WTC11 (cell line): ENCODE measurements at regions not wholly inside any gene's neighbourhood (a gene's known extent, or its start where the extent isn't known, plus 50 kb on each side); places are given as distances from the start of the nearest gene placed in this dataset.

Experiments used
- ATAC-seq: fragments of 200-7000 bp; cut with Tn5 transposase; 2 replicates; pipeline ENCODE4 v1.10.0; 2021; ENCODE audit warnings: mild to moderate bottlenecking, moderate library complexity
- CTCF ChIA-PET: fragments of 300-600 bp; sonication (Branson Sonifier 250); formaldehyde crosslinking; loops from one replicate; lab custom pipeline; 2021; ENCODE audit warnings: antibody characterized with exemption; lab: Charles Lee
- POLR2A ChIA-PET: fragments of 350-600 bp; sonication (Branson Sonifier 250); formaldehyde crosslinking; loops from one replicate; lab custom pipeline; 2021; ENCODE audit warnings: antibody characterized with exemption; lab: Charles Lee
- DNase-seq: peaks from one replicate; pipeline ENCODE4 v3.0.0; 2021; ENCODE audit warnings: low spot score
- H3K27ac Mint-ChIP-seq: 2 replicates; pipeline ENCODE4 v1.8.0; 2021; ENCODE audit warnings: mixed read lengths
- H3K27me3 Mint-ChIP-seq: 2 replicates; pipeline ENCODE4 v1.8.0; 2021; ENCODE audit warnings: low read depth, mild to moderate bottlenecking, moderate library complexity, mixed read lengths
- H3K36me3 Mint-ChIP-seq: 2 replicates; pipeline ENCODE4 v1.8.0; 2021; ENCODE audit warnings: mixed read lengths
- H3K4me1 Mint-ChIP-seq: 2 replicates; pipeline ENCODE4 v1.8.0; 2022; ENCODE audit warnings: mixed read lengths
- H3K4me3 Mint-ChIP-seq: 2 replicates; pipeline ENCODE4 v1.8.0; 2021; ENCODE audit warnings: mild to moderate bottlenecking, moderate library complexity, mixed read lengths
- H3K9me3 Mint-ChIP-seq: 2 replicates; pipeline ENCODE4 v1.8.0; 2021; ENCODE audit warnings: mixed read lengths
- AFF4 ChIP-seq: sonication (generic); formaldehyde crosslinking; IDR thresholded peaks from 2 replicates; pipeline ENCODE4 v1.8.1; 2023; ENCODE audit warnings: mild to moderate bottlenecking, missing genetic modification reagents, borderline replicate concordance
- AR ChIP-seq: fragments of 250-450 bp; sonication (Bioruptor Pico); IDR thresholded peaks from 2 replicates; pipeline ENCODE4 v1.9.0; 2021; ENCODE audit warnings: mild to moderate bottlenecking
- ATF2 ChIP-seq: sonication (generic); formaldehyde crosslinking; IDR thresholded peaks from 2 replicates; pipeline ENCODE4 v1.8.1; 2022; ENCODE audit warnings: low read depth, missing genetic modification reagents, borderline replicate concordance
- ERG ChIP-seq: fragments of 250-450 bp; sonication (Bioruptor Pico); IDR thresholded peaks from 2 replicates; pipeline ENCODE4 v1.8.0; 2021; ENCODE audit warnings: mild to moderate bottlenecking
- NFYB ChIP-seq: sonication (generic); formaldehyde crosslinking; conservative IDR thresholded peaks from 2 replicates; pipeline ENCODE4 v1.8.0; 2022; ENCODE audit warnings: low read depth, missing genetic modification reagents
- TEAD4 ChIP-seq: sonication (generic); formaldehyde crosslinking; IDR thresholded peaks from 2 replicates; pipeline ENCODE4 v1.8.0; 2022; ENCODE audit warnings: mild to moderate bottlenecking, missing genetic modification reagents
- ZNF317 ChIP-seq: sonication (generic); formaldehyde crosslinking; IDR thresholded peaks from 2 replicates; pipeline ENCODE4 v1.8.1; 2023; ENCODE audit warnings: low read depth, mild to moderate bottlenecking, moderate library complexity, missing genetic modification reagents, borderline replicate concordance
- ZNF532 ChIP-seq: fragments of 250-450 bp; sonication (Bioruptor Pico); IDR thresholded peaks from 2 replicates; pipeline ENCODE4 v1.9.0; 2021; ENCODE audit warnings: mild to moderate bottlenecking, borderline replicate concordance
- ZSCAN18 ChIP-seq: fragments of 250-450 bp; sonication (Bioruptor Pico); IDR thresholded peaks from 2 replicates; pipeline ENCODE4 v2.1.2; 2022; ENCODE audit warnings: mild to moderate bottlenecking, moderate library complexity

GRCh38 chr13:105783261-105783660 is 752.2 kb downstream of the EFNB2 start:
- no peaks in the 10 kb centered on the region; the same call in 1 of the 2 replicates for H3K4me1 Mint-ChIP-seq
- TF ChIP-seq ATF2 (CRISPR knock-in tag) (no peak), NFYB (CRISPR knock-in tag) (no peak), ZNF532 (no peak), AR (CRISPR knock-in tag) (no peak)
- TF ChIP-seq, all 79 proteins: peak for 0
- Mint-ChIP-seq H3K36me3 (no peaks in the 10 kb centered on the region), H3K27ac (no peak overlapping the region), H3K27me3 (no peaks in the 10 kb centered on the region), H3K9me3 (no peaks in the 10 kb centered on the region), H3K4me3 (no peak overlapping the region)
- CTCF ChIA-PET, result no interaction called here
- no peak for ATAC-seq
- no peak for DNase-seq
- POLR2A ChIA-PET, result no interaction called here

- CTCF ChIA-PET, result no interaction called here
- DNase-seq (no peak), ATAC-seq (no peak)
- no peaks in the 10 kb centered on the region for H3K36me3 Mint-ChIP-seq
- TF ChIP-seq ZNF317 (no peak), TEAD4 (CRISPR knock-in tag) (no peak), ERG (CRISPR knock-in tag) (no peak), ZSCAN18 (no peak), AFF4 (CRISPR knock-in tag) (no peak)
- peaks cover 27% of the 10 kb centered on the region for H3K4me1 Mint-ChIP-seq
- H3K4me3 Mint-ChIP-seq, result no peak overlapping the region
- no peaks in the 10 kb centered on the region for H3K9me3 Mint-ChIP-seq
- POLR2A ChIA-PET, result no interaction called here
- H3K27ac Mint-ChIP-seq, result no peak overlapping the region
- no peaks in the 10 kb centered on the region for H3K27me3 Mint-ChIP-seq
Observed at GRCh38 chr13:105778196-105778595, 757.3 kb downstream of the EFNB2 start.
